Tibial artery (tissue), 4 donors: ENCODE measurements at regions not wholly inside any gene's neighbourhood (a gene's known extent, or its start where the extent isn't known, plus 50 kb on each side); places are given as distances from the start of the nearest gene placed in this dataset.

Experiments
- DNase-seq, 2 donors: peaks; one replicate each; pipeline ENCODE4 v3.0.0-alpha.2; 2019
- H3K27ac ChIP-seq, 2 donors: fragments of 200-600 bp; sonication (generic) in 1 of 2; 1 replicate in 1 of 2; 2 replicates in 1 of 2; pipeline ENCODE4 v1.5.1; 2018 to 2019; ENCODE audit warnings: mild to moderate bottlenecking in 1 of 2
- H3K27me3 ChIP-seq, 2 donors: fragments of 200-600 bp; sonication (generic) in 1 of 2; one replicate each; pipeline versions ENCODE4 v1.5.1 to v1.6.0; 2016 to 2019
- H3K36me3 ChIP-seq, 3 donors: fragments of 200-600 bp; sonication (generic) in 2 of 3; one replicate each; pipeline ENCODE4 v1.5.1; 2016 to 2019; ENCODE audit warnings: mild to moderate bottlenecking in 2 of 3
- H3K4me1 ChIP-seq, 4 donors: fragments of 200-600 bp; sonication (generic) in 2 of 4; 1 replicate in 3 of 4; 2 replicates in 1 of 4; pipeline ENCODE4 v1.5.1; 2016 to 2019
- H3K4me3 ChIP-seq, 2 donors: fragments of 200-600 bp; sonication (generic) in 1 of 2; 1 replicate in 1 of 2; 2 replicates in 1 of 2; pipeline ENCODE4 v1.5.1; 2018 to 2019; ENCODE audit warnings: mild to moderate bottlenecking in 2 of 2
- H3K9me3 ChIP-seq, 3 donors: fragments of 200-600 bp; sonication (generic) in 1 of 3; one replicate each; pipeline ENCODE4 v1.5.1; 2016 to 2019
- CTCF ChIP-seq, 2 experiments: fragments of 200-600 bp in 1 of 2; fragments of 450-650 bp in 1 of 2; IDR thresholded peaks; one replicate each; pipeline ENCODE4 v1.5.1; 2017 to 2019; ENCODE audit warnings: antibody characterized with exemption in 2 of 2, mild to moderate bottlenecking in 1 of 2, moderate library complexity in 1 of 2
- intact Hi-C: fragments of 100-400 bp; cut with DNase I; formaldehyde crosslinking; loops from one replicate; pipeline ENCODE4 v1.15.0; 2023; ENCODE audit warnings: low total_unique reads

GRCh38 chr2:150041722-150042425 lies 445.6 kb downstream of the RND3 start:
- no peak for TF ChIP-seq CTCF (IDR thresholded peaks at IDR 0.05)
- no peak overlapping the region for H3K4me3 ChIP-seq
- H3K36me3 ChIP-seq, result no peaks in the 10 kb centered on the region
- H3K27me3 ChIP-seq, result no peaks in the 10 kb centered on the region
- H3K27ac ChIP-seq, result no peak overlapping the region
- no peaks in the 10 kb centered on the region for H3K4me1 ChIP-seq
- no peaks in the 10 kb centered on the region for H3K9me3 ChIP-seq
- intact Hi-C loops, result no loop called here
- no peak for DNase-seq

- TF ChIP-seq CTCF (IDR thresholded peaks at IDR 0.05), result no peak
- no peaks in the 10 kb centered on the region for H3K27me3 ChIP-seq
- no peak overlapping the region for H3K27ac ChIP-seq
- no peak overlapping the region for H3K4me3 ChIP-seq
- no peaks in the 10 kb centered on the region for H3K9me3 ChIP-seq
- intact Hi-C loops, result no loop called here
- no peaks in the 10 kb centered on the region for H3K4me1 ChIP-seq
- no peaks in the 10 kb centered on the region for H3K36me3 ChIP-seq
- no peak for DNase-seq
These were observed 449.0 kb upstream of the MMADHC start for GRCh38 chr2:150036622-150037021.

DNA sequence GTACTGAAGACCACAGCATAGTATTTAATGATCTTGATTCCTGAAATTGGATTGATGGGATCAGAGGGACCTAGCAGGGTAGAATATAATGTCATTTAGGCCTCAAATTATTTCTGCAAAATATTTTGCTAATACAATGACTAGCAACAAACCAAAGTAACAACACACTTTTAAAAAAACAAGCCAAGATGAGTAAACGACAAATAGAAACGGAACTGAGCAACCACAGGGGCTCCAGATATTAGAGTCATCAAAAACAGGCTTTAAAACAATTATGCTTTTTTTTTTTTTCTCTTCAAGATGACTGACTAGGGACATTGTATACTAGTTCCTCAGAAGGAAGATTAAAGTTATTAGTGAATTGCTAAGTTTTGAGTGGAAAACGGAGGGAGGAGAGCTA lies 447.1 kb upstream of the MMADHC start:
- H3K4me1 ChIP-seq, result peaks cover 0 to 8% (median 2%) of the 10 kb centered on the region in 4 donors
- no peaks in the 10 kb centered on the region for H3K27me3 ChIP-seq
- no peak overlapping the region for H3K4me3 ChIP-seq
- intact Hi-C loops, result no loop called here
- no peak for DNase-seq
- H3K36me3 ChIP-seq, result no peaks in the 10 kb centered on the region
- H3K27ac ChIP-seq, result no peak overlapping the region
- TF ChIP-seq CTCF (IDR thresholded peaks at IDR 0.05), result no peak
- H3K9me3 ChIP-seq, result no peaks in the 10 kb centered on the region

DNA sequence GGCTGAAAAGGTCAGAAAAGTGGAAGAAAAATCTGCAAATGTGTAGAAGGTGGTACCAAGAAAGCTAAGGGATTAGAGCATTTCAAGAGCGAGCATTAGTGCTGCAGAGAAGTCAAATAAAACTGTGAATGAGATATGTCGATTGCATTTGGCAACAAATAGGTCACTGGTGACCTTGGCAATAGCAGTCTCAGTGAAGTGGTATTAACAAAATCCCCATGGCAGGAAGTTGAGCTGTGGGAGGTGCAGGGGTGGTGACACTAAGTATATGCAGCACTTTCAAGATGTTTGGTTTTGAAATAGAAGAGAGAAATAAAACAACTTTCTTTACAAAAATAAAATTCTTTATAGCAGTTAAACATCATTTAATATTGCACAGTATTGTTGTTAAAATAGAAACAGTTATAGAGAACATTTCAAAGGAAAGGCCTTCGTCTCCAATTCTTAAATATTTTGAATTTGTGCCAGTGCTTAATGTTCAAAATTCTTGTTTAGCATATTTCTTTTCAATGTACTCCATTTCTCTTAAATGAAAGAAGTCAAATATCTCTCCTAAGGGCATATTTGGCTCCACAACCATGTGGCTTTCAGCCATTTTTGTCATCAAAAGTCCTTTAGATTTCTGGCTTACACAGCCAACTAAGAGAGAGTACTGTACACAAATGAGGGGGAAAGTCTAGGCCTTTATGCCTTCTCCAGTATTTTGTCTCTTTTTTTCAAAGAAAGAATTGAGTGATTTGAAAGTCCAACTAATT lies 443.0 kb upstream of the MMADHC start:
- Histone ChIP-seq H3K27ac (no peak overlapping the region), H3K27me3 (no peaks in the 10 kb centered on the region), H3K4me3 (no peak overlapping the region), H3K36me3 (no peaks in the 10 kb centered on the region), H3K9me3 (no peaks in the 10 kb centered on the region), H3K4me1 (peaks cover 0 to 8% (median 2%) of the 10 kb centered on the region in 4 donors)
- no peak for DNase-seq
- TF ChIP-seq CTCF (IDR thresholded peaks at IDR 0.05), result no peak
- intact Hi-C loops, result no loop called here

GRCh38 chr2:150028322-150028721 lies 440.7 kb upstream of the MMADHC start:
- peaks cover 0 to 8% (median 2%) of the 10 kb centered on the region in 4 donors for H3K4me1 ChIP-seq
- no peak overlapping the region for H3K27ac ChIP-seq
- H3K36me3 ChIP-seq, result no peaks in the 10 kb centered on the region
- TF ChIP-seq CTCF (IDR thresholded peaks at IDR 0.05), result no peak
- no peak overlapping the region for H3K4me3 ChIP-seq
- H3K27me3 ChIP-seq, result no peaks in the 10 kb centered on the region
- H3K9me3 ChIP-seq, result no peaks in the 10 kb centered on the region
- intact Hi-C loops, result no loop called here
- DNase-seq, result no peak
